UCSD-AML1 (cell line): ENCODE measurements at regions not wholly inside any gene's neighbourhood (a gene's known extent, or its start where the extent isn't known, plus 50 kb on each side); places are given as distances from the start of the nearest gene placed in this dataset.

Experiments
- DNase-seq: peaks from one replicate; lab custom pipeline; 2025; ENCODE audit not compliant: unreplicated experiment; lab: John Stamatoyannopoulos, UW

DNA sequence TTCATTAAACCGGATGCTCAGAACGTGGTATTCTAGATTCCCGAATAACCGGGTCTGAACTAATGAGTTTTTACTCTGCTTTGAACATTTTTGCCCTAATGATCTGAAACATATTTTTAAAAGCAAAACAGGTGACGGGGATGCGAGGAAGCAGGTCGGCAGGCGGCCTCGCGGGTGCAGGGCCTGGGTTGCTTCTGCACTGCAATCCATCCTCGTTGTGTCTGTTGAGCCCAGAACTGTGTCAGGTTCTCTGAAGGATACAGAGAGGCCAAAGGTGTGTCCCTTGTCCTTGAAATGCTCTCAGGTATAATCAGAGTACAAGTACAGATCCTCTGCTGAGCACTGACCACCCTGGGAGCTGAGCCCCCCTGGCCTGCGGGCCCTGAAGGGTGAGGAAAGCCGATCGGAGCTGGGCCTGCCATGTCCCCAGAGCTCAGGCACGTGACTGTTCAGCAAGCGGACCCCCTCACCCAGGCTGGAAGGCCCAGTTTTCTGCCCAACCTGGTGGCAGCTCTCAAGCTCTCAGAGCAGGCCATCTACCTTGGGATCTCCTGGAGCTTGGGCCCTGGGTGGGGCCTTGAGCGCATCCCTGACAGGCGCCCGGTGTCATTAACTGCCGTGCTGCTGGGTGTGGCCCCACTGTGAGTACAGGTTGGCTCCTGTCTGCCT is 151.8 kb downstream of the OLFM1 start:
- DNase-seq, result no peak

- no peak for DNase-seq
These were observed 152.3 kb downstream of the OLFM1 start for GRCh38 chr9:135239769-135240141.

- DNase-seq, result no peak
These were observed 152.8 kb downstream of the OLFM1 start for GRCh38 chr9:135240222-135240621.

DNA sequence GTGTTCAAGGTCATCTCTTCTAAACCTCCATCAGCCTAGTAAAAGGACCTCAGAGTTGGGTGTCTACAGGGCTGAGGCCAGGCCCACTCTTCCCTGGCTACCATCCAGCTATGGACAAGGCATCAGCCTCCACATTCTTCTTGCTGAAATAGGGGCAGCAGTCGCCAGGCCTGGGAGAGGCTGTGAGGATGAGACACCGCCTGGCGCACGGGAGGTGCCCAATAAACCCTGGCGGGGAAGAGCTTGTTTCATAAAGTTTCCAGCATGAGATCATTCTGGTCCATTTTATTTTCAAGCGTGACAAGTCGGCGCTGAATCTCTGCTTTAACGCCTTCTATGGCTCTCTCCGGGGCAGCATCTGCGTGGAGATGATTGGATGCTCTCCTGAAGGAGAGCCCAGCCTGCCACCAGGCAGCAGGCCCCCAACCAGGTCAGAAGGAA is 153.4 kb downstream of the OLFM1 start:
- DNase-seq, result no peak

GRCh38 chr9:135241381-135242048 is 154.0 kb downstream of the OLFM1 start:
- no peak for DNase-seq

- no peak for DNase-seq
These were observed 154.6 kb downstream of the OLFM1 start for GRCh38 chr9:135242049-135242396.

DNA sequence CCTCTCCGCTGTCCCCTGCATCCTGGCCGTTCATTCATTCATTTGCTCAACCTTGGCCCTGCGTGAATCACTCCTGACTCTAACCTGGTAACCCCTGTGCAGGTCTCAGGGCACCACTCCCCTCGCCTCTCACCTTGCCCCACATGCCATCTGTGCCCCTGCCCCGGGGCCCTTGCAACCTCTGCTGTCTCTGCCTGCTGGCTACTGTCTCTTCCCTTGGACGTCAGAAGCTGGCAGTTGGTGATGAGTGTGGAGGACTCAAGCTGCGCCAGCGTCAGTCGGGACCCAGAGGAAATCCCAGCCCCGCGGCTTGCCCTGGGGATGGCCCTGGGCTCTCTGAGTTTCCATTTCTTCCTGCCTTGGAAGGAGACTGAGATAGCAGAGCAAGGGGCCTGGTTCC is 154.9 kb downstream of the OLFM1 start:
- DNase-seq, result no peak

- DNase-seq, result no peak
These were observed 156.0 kb downstream of the OLFM1 start for GRCh38 chr9:135243201-135244190.

DNA sequence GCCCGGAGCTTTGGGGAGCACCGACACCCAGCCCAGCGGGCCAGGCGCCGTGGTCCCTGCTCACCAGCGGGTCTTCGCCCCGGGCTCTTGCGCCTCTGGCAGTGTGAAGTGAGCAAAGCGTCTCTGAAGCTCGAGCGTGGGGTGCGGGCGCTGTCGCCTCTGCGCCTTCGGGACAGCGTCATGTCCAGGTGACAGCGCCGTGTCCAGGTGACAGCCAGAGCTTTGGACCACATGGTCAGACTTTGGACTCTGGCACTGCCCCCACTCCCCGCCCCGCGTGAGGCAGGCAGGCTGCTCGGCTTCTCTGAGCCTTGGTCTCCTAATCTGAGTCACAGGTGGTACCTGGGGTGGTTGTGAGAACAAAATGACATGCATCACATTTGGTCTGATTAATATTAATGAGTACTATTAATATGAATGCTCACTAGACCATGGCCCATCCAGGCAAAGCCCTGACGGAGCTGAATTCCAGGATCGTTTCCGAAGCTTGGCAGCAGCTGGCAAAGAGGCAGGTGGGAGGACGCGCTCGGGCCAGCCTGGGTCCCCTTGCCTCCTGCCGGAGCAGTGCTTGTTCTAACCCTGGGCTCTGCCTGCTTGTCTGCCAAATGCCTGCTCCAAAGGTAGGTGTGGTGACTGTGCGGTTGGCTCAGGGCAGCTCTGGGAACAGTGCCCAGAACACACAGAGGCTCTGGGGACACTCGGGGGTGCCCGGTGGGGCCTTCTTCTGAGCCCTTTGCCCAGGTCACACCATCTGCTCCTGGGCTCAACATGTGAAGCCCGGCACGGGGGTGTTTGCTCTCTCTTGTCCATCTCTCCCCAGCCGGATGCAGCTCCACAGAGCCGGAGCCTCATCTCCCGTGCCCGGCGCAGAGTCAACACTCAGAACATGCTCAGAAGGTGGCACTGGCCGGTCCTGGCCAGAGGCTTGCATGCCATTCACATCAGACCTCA is 157.1 kb downstream of the OLFM1 start:
- no peak for DNase-seq

- DNase-seq, result no peak
These were observed 158.2 kb downstream of the OLFM1 start for GRCh38 chr9:135245482-135246247.

GRCh38 chr9:135246248-135247205 is 159.1 kb downstream of the OLFM1 start:
- no peak for DNase-seq

DNA sequence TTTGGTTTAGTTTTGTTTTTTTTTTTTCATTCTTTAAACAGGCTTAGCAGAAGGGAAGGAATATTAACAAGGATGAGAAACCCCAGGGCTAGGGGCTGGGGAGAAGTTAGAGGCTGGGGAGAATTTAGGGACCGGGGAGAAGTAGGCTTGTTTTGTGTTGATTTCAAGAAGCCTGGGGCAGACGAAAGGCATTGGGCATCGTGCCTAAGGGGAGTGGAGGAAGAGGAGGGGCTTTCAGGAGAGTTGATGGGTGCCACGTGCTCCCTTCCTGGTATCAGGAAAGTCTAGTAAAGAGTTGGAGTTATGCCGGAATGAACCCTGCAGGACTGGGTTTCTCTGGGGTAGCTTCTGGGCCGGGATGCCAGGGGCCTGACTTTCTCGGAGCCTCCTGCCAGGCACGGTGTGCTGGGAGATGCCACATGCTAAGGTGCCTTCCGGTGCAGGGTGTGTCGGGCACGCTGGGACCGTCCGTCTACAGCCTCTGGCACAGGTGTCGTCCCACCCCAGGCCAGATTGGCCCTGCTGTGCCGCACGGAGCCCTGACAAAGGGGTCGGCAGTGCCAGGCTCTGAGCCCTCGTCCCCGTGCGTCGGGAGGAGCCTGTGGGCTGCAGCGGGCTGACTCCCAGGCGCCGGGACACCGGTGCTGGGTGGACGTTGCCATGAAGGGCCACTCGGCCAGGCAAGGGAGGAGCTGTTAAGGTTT is 159.9 kb downstream of the OLFM1 start:
- no peak for DNase-seq

DNA sequence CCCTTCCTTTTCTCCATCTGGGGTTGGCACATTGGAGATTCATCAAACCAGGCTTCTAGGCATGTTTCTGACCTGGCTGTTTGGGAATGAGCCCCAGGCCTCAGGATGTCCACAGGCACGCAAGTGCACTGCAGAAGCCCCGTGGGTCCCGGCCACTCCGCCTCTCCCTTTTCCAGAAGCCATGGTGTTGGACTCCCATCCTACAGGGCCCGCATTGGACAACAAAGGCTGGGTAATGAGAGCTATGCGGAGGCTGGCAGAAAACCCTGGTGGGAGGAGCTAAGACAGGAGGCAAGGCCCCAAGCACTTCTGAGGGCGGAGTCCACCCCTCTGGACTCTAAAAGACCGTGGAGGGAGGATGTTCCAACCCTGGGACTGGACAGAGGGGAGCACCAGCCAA is 160.6 kb downstream of the OLFM1 start:
- no peak for DNase-seq

- DNase-seq, result no peak
These were observed 161.3 kb downstream of the OLFM1 start for GRCh38 chr9:135248721-135249120.

DNA sequence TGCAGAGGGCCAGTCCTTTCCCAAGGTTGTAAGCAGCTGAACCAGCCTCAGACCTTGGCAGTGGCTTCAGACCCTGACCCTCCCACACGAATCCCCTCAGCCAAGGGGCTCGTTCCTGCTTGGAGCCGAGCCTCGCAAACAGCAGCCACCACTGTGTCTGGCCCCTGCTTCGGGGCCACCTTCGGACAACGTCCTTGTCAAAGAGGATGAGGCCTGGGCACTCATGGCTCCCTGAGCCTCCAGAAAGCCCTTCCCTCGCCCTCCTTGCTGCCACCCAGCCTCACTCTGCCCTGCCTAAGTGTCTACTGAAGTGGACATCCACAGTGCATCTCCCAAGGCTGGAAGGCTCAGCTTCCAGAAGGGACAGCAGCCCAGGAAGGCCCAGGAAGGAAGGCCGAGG is 161.7 kb downstream of the OLFM1 start:
- no peak for DNase-seq

- DNase-seq, result no peak
These were observed 162.2 kb downstream of the OLFM1 start for GRCh38 chr9:135249711-135250110.

- no peak for DNase-seq
These were observed 163.9 kb downstream of the OLFM1 start for GRCh38 chr9:135251331-135251761.
